ENCODE measurements at regions not wholly inside any gene's neighbourhood (a gene's known extent, or its start where the extent isn't known, plus 50 kb on each side); places are given as distances from the start of the nearest gene placed in this dataset.

GRCh38 chr1:88163187-88163586 lies 520.9 kb upstream of the PKN2 start:
- Histone ChIP-seq H3K9me3 (ENCODE audit: control insufficient read depth in 2 of 3, insufficient read depth in 1 of 3, low read length in 3 of 3) (no peaks in the 10 kb centered on the region), H3K27ac (ENCODE audit: low read depth in 2 of 2, low read length in 2 of 2) (no peak overlapping the region), H3K4me1 (ENCODE audit: control insufficient read depth in 2 of 3, insufficient read depth in 2 of 3, low read depth in 1 of 3, low read length in 3 of 3) (no peaks in the 10 kb centered on the region), H3K4me3 (ENCODE audit: low read length in 3 of 3) (no peak overlapping the region), H3K36me3 (ENCODE audit: control insufficient read depth in 2 of 3, insufficient read depth in 3 of 3, low read length in 3 of 3) (no peaks in the 10 kb centered on the region), H3K9ac (ENCODE audit: low read length in 3 of 3) (no peak overlapping the region), H3K27me3 (ENCODE audit: control insufficient read depth, insufficient read depth, low read length) (no peaks in the 10 kb centered on the region)
- no peak for DNase-seq
- intact Hi-C loops (cut with DNase I) = no loop called here
- TF ChIP-seq CTCF (IDR thresholded peaks at IDR 0.05; ENCODE audit: borderline replicate concordance, extremely low read depth, insufficient read depth) = no peak
- FAIRE-seq = no peak

GRCh38 chr1:88168126-88168525 lies 515.9 kb upstream of the PKN2 start:
- Histone ChIP-seq H3K9me3 (ENCODE audit: control insufficient read depth in 2 of 3, insufficient read depth in 1 of 3, low read length in 3 of 3) (no peaks in the 10 kb centered on the region), H3K9ac (ENCODE audit: low read length in 3 of 3) (no peak overlapping the region), H3K4me3 (ENCODE audit: low read length in 3 of 3) (no peak overlapping the region), H3K36me3 (ENCODE audit: control insufficient read depth in 2 of 3, insufficient read depth in 3 of 3, low read length in 3 of 3) (no peaks in the 10 kb centered on the region), H3K27me3 (ENCODE audit: control insufficient read depth, insufficient read depth, low read length) (no peaks in the 10 kb centered on the region), H3K27ac (ENCODE audit: low read depth in 2 of 2, low read length in 2 of 2) (no peak overlapping the region), H3K4me1 (ENCODE audit: control insufficient read depth in 2 of 3, insufficient read depth in 2 of 3, low read depth in 1 of 3, low read length in 3 of 3) (peaks cover 3 to 11% (median 5%) of the 10 kb centered on the region in 3 donors)
- no peak for DNase-seq
- no peak for TF ChIP-seq CTCF (IDR thresholded peaks at IDR 0.05; ENCODE audit: borderline replicate concordance, extremely low read depth, insufficient read depth)
- no peak for FAIRE-seq
- intact Hi-C loops (cut with DNase I) = no loop called here

GRCh38 chr1:88169139-88169538 lies 514.9 kb upstream of the PKN2 start:
- intact Hi-C loops (cut with DNase I) = no loop called here
- Histone ChIP-seq H3K9me3 (ENCODE audit: control insufficient read depth in 2 of 3, insufficient read depth in 1 of 3, low read length in 3 of 3) (no peaks in the 10 kb centered on the region), H3K36me3 (ENCODE audit: control insufficient read depth in 2 of 3, insufficient read depth in 3 of 3, low read length in 3 of 3) (no peaks in the 10 kb centered on the region), H3K4me1 (ENCODE audit: control insufficient read depth in 2 of 3, insufficient read depth in 2 of 3, low read depth in 1 of 3, low read length in 3 of 3) (peaks cover 3 to 11% (median 5%) of the 10 kb centered on the region in 3 donors), H3K27ac (ENCODE audit: low read depth in 2 of 2, low read length in 2 of 2) (peak overlapping the region in 1 of 2 donors; percentile 79), H3K4me3 (ENCODE audit: low read length in 3 of 3) (no peak overlapping the region), H3K9ac (ENCODE audit: low read length in 3 of 3) (no peak overlapping the region), H3K27me3 (ENCODE audit: control insufficient read depth, insufficient read depth, low read length) (no peaks in the 10 kb centered on the region)
- peak; percentile 88 for FAIRE-seq
- TF ChIP-seq CTCF (IDR thresholded peaks at IDR 0.05; ENCODE audit: borderline replicate concordance, extremely low read depth, insufficient read depth) = no peak
- DNase-seq = peak in 2 of 5 donors; percentile 54 to 61

GRCh38 chr1:88169939-88170338 lies 514.1 kb upstream of the PKN2 start:
- DNase-seq = peak in 2 of 5 donors; percentile 53 to 74
- H3K4me1 ChIP-seq (ENCODE audit: control insufficient read depth in 2 of 3, insufficient read depth in 2 of 3, low read depth in 1 of 3, low read length in 3 of 3) = peaks cover 3 to 11% (median 5%) of the 10 kb centered on the region in 3 donors
- no peak for TF ChIP-seq CTCF (IDR thresholded peaks at IDR 0.05; ENCODE audit: borderline replicate concordance, extremely low read depth, insufficient read depth)
- H3K27me3 ChIP-seq (ENCODE audit: control insufficient read depth, insufficient read depth, low read length) = no peaks in the 10 kb centered on the region
- peak overlapping the region; percentile 75 to 79 for H3K27ac ChIP-seq (ENCODE audit: low read depth in 2 of 2, low read length in 2 of 2)
- peak overlapping the region in 2 of 3 donors; percentile 14 to 26 for H3K4me3 ChIP-seq (ENCODE audit: low read length in 3 of 3)
- H3K9ac ChIP-seq (ENCODE audit: low read length in 3 of 3) = peak overlapping the region in 1 of 3 donors; percentile 29
- H3K9me3 ChIP-seq (ENCODE audit: control insufficient read depth in 2 of 3, insufficient read depth in 1 of 3, low read length in 3 of 3) = no peaks in the 10 kb centered on the region
- intact Hi-C loops (cut with DNase I) = no loop called here
- FAIRE-seq = peak; percentile 19
- H3K36me3 ChIP-seq (ENCODE audit: control insufficient read depth in 2 of 3, insufficient read depth in 3 of 3, low read length in 3 of 3) = no peaks in the 10 kb centered on the region
